Gastrocnemius medialis (tissue), 4 donors: ENCODE measurements at regions not wholly inside any gene's neighbourhood (a gene's known extent, or its start where the extent isn't known, plus 50 kb on each side); places are given as distances from the start of the nearest gene placed in this dataset.

Source experiments
- ATAC-seq, 2 donors: fragments of 150-250 bp; one replicate each; pipeline ENCODE4 v1.9.1; 2016
- DNase-seq, 2 donors: peaks; one replicate each; pipeline ENCODE4 v3.0.0-alpha.2; 2019
- H3K27ac ChIP-seq, 4 donors: fragments of 200-600 bp; sonication (generic); 1 replicate in 1 of 4; 2 replicates in 3 of 4; pipeline ENCODE4 v1.5.1; 2016 to 2018; ENCODE audit warnings: mild to moderate bottlenecking in 2 of 4, moderate library complexity in 1 of 4
- H3K27me3 ChIP-seq, 3 donors: fragments of 200-600 bp; sonication (generic) in 2 of 3; 1 replicate in 1 of 3; 2 replicates in 2 of 3; pipeline versions ENCODE4 v1.5.1 to v1.6.0; 2016 to 2019; ENCODE audit warnings: mild to moderate bottlenecking in 1 of 3, moderate library complexity in 1 of 3
- H3K36me3 ChIP-seq, 2 donors: fragments of 200-600 bp; sonication (generic) in 1 of 2; one replicate each; pipeline ENCODE4 v1.5.1; 2017 to 2018
- H3K4me1 ChIP-seq, 2 donors: fragments of 200-600 bp; sonication (generic) in 1 of 2; one replicate each; pipeline ENCODE4 v1.5.1; 2016 to 2017; ENCODE audit warnings: mild to moderate bottlenecking in 2 of 2
- H3K4me3 ChIP-seq, 4 donors: fragments of 200-600 bp; sonication (generic) in 3 of 4; 1 replicate in 1 of 4; 2 replicates in 3 of 4; pipeline ENCODE4 v1.5.1; 2016 to 2019; ENCODE audit warnings: mild to moderate bottlenecking in 2 of 4
- H3K9me3 ChIP-seq, 3 donors: fragments of 200-600 bp; sonication (generic) in 2 of 3; 1 replicate in 1 of 3; 2 replicates in 2 of 3; pipeline ENCODE4 v1.5.1; 2016 to 2019
- POLR2A ChIP-seq, 2 donors: fragments of 450-650 bp; IDR thresholded peaks; one replicate each; pipeline ENCODE4 v1.6.1; 2017; ENCODE audit warnings: antibody characterized with exemption in 2 of 2, mild to moderate bottlenecking in 2 of 2, moderate library complexity in 2 of 2
- in situ Hi-C, 4 donors: fragments of 200-750 bp; cut with MboI; loops; one replicate each; pipeline versions ENCODE4 v1.15.0 to v1.8.0; 2017; ENCODE audit warnings: low sequenced_read_pairs in 4 of 4
- intact Hi-C: fragments of 100-400 bp; cut with DNase I; formaldehyde crosslinking; loops from one replicate; pipeline ENCODE4 v1.15.1; 2023; ENCODE audit warnings: low total_unique reads
- TF ChIP-seq, protein P1 (sequence below), 5 experiments: fragments of 450-650 bp in 3 of 5; fragments of 200-600 bp in 2 of 5; sonication (generic) in 2 of 5; IDR thresholded peaks in 4 of 5; conservative IDR thresholded peaks in 1 of 5; 1 replicate in 4 of 5; 2 replicates in 1 of 5; pipeline ENCODE4 v1.5.1; 2016 to 2019; ENCODE audit warnings: antibody characterized with exemption in 5 of 5, mild to moderate bottlenecking in 3 of 5, moderate library complexity in 3 of 5

GRCh38 chr20:48261398-48261910 is 476.2 kb upstream of the SULF2 start:
- in situ Hi-C loops, result no loop called here
- no peaks in the 10 kb centered on the region for H3K9me3 ChIP-seq
- H3K4me1 ChIP-seq, result no peaks in the 10 kb centered on the region
- DNase-seq, result no peak
- no peak for TF ChIP-seq POLR2A (IDR thresholded peaks at IDR 0.05)
- TF ChIP-seq, protein P1, sequence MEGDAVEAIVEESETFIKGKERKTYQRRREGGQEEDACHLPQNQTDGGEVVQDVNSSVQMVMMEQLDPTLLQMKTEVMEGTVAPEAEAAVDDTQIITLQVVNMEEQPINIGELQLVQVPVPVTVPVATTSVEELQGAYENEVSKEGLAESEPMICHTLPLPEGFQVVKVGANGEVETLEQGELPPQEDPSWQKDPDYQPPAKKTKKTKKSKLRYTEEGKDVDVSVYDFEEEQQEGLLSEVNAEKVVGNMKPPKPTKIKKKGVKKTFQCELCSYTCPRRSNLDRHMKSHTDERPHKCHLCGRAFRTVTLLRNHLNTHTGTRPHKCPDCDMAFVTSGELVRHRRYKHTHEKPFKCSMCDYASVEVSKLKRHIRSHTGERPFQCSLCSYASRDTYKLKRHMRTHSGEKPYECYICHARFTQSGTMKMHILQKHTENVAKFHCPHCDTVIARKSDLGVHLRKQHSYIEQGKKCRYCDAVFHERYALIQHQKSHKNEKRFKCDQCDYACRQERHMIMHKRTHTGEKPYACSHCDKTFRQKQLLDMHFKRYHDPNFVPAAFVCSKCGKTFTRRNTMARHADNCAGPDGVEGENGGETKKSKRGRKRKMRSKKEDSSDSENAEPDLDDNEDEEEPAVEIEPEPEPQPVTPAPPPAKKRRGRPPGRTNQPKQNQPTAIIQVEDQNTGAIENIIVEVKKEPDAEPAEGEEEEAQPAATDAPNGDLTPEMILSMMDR (IDR thresholded peaks at IDR 0.05 in 4 of 5, conservative IDR thresholded peaks at IDR 0.05 in 1 of 5), result no peak
- no peak overlapping the region for H3K4me3 ChIP-seq
- intact Hi-C loops, result no loop called here
- ATAC-seq, result no peak
- H3K36me3 ChIP-seq, result no peaks in the 10 kb centered on the region
- no peaks in the 10 kb centered on the region for H3K27me3 ChIP-seq
- H3K27ac ChIP-seq, result no peak overlapping the region

DNA sequence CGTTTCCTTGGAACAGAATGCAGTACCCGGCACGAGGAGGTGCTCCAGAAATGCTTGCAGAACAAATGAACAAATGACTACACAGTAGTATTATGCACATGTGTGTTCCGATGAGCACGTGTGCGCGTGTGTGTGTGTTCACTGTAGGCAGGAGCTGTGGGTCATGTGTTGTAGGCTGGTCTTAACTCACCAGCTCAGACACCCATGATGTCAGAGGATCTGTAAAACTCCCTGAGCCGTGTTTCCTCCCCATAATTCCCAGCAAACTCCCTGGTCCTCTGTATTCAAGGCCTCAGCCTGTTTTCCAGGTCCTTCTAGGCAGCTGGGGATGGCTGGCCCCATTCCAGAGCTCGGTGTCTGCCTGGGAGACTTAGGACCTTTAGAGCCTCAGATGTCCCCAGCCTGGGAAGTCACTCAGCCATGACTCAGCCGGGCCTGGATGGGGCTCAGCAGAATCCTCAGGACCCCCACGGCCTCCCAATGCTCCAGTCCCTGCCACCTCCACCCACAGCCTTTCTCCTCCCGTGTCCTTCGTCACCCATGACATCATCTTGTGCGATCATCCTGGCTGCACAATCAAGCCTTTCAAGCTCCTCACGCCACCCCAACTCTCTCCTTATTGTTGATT is 475.0 kb upstream of the SULF2 start:
- in situ Hi-C loops, result no loop called here
- ATAC-seq (no peak), DNase-seq (no peak)
- no peaks in the 10 kb centered on the region for H3K4me1 ChIP-seq
- intact Hi-C loops, result no loop called here
- no peaks in the 10 kb centered on the region for H3K27me3 ChIP-seq
- no peak overlapping the region for H3K27ac ChIP-seq
- no peak overlapping the region for H3K4me3 ChIP-seq
- H3K36me3 ChIP-seq, result no peaks in the 10 kb centered on the region
- TF ChIP-seq POLR2A (IDR thresholded peaks at IDR 0.05), result no peak
- TF ChIP-seq, protein P1 (IDR thresholded peaks at IDR 0.05 in 4 of 5, conservative IDR thresholded peaks at IDR 0.05 in 1 of 5), result no peak
- no peaks in the 10 kb centered on the region for H3K9me3 ChIP-seq

- DNase-seq (no peak), ATAC-seq (no peak)
- TF ChIP-seq, protein P1 (IDR thresholded peaks at IDR 0.05 in 4 of 5, conservative IDR thresholded peaks at IDR 0.05 in 1 of 5), result no peak
- no peak for TF ChIP-seq POLR2A (IDR thresholded peaks at IDR 0.05)
- intact Hi-C loops, result no loop called here
- Histone ChIP-seq H3K27me3 (no peaks in the 10 kb centered on the region), H3K4me3 (no peak overlapping the region), H3K9me3 (no peaks in the 10 kb centered on the region), H3K4me1 (no peaks in the 10 kb centered on the region), H3K36me3 (no peaks in the 10 kb centered on the region), H3K27ac (no peak overlapping the region)
- in situ Hi-C loops, result no loop called here
These were observed 474.2 kb upstream of the SULF2 start for GRCh38 chr20:48259456-48259855.

GRCh38 chr20:48257833-48258232 is 472.6 kb upstream of the SULF2 start:
- Histone ChIP-seq H3K4me3 (no peak overlapping the region), H3K36me3 (no peaks in the 10 kb centered on the region), H3K27me3 (no peaks in the 10 kb centered on the region), H3K4me1 (no peaks in the 10 kb centered on the region), H3K27ac (no peak overlapping the region), H3K9me3 (no peaks in the 10 kb centered on the region)
- in situ Hi-C loops, result no loop called here
- ATAC-seq, result no peak
- intact Hi-C loops, result no loop called here
- no peak for DNase-seq
- TF ChIP-seq POLR2A (IDR thresholded peaks at IDR 0.05), result no peak
- TF ChIP-seq, protein P1 (IDR thresholded peaks at IDR 0.05 in 4 of 5, conservative IDR thresholded peaks at IDR 0.05 in 1 of 5), result no peak

GRCh38 chr20:48247961-48248360 is 462.7 kb upstream of the SULF2 start:
- Histone ChIP-seq H3K4me3 (no peak overlapping the region), H3K27ac (no peak overlapping the region), H3K9me3 (no peaks in the 10 kb centered on the region), H3K4me1 (no peaks in the 10 kb centered on the region), H3K36me3 (no peaks in the 10 kb centered on the region), H3K27me3 (no peaks in the 10 kb centered on the region)
- DNase-seq (no peak), ATAC-seq (no peak)
- TF ChIP-seq, protein P1 (IDR thresholded peaks at IDR 0.05 in 4 of 5, conservative IDR thresholded peaks at IDR 0.05 in 1 of 5), result no peak
- TF ChIP-seq POLR2A (IDR thresholded peaks at IDR 0.05), result no peak
- in situ Hi-C loops, result no loop called here
- intact Hi-C loops, result no loop called here
